Uterus (tissue), 3 donors: ENCODE measurements at regions not wholly inside any gene's neighbourhood (a gene's known extent, or its start where the extent isn't known, plus 50 kb on each side); places are given as distances from the start of the nearest gene placed in this dataset.

Experiments
- DNase-seq, 2 donors: peaks; one replicate each; pipeline ENCODE4 v3.0.0-alpha.2; 2019 to 2020
- H3K27ac ChIP-seq, 2 donors: fragments of 200-600 bp; sonication (generic); 1 replicate in 1 of 2; 2 replicates in 1 of 2; pipeline ENCODE4 v1.5.1; 2016 to 2018
- H3K27me3 ChIP-seq, 2 donors: fragments of 200-600 bp; sonication (generic); one replicate each; pipeline ENCODE4 v1.5.1; 2018 to 2019; ENCODE audit warnings: control low read depth in 1 of 2
- H3K36me3 ChIP-seq, 2 donors: fragments of 200-600 bp; sonication (generic); one replicate each; pipeline ENCODE4 v1.5.1; 2019; ENCODE audit warnings: control low read depth in 1 of 2
- H3K4me1 ChIP-seq, 2 donors: fragments of 200-600 bp; sonication (generic); one replicate each; pipeline ENCODE4 v1.5.1; 2018 to 2019; ENCODE audit warnings: control low read depth in 1 of 2
- H3K4me3 ChIP-seq, 2 donors: fragments of 200-600 bp; sonication (generic); 1 replicate in 1 of 2; 2 replicates in 1 of 2; pipeline ENCODE4 v1.5.1; 2018 to 2019; ENCODE audit warnings: mild to moderate bottlenecking in 1 of 2
- H3K9me3 ChIP-seq, 2 donors: fragments of 200-600 bp; sonication (generic); one replicate each; pipeline ENCODE4 v1.5.1; 2019; ENCODE audit warnings: control low read depth in 1 of 2
- POLR2A ChIP-seq, 2 donors: fragments of 450-650 bp; IDR thresholded peaks; one replicate each; pipeline ENCODE4 v1.6.1; 2016; ENCODE audit warnings: antibody characterized with exemption in 2 of 2, mild to moderate bottlenecking in 1 of 2, moderate library complexity in 1 of 2
- intact Hi-C: fragments of 100-400 bp; cut with DNase I; formaldehyde crosslinking; loops from one replicate; pipeline ENCODE4 v1.15.1; 2023; ENCODE audit warnings: low total_unique reads
- TF ChIP-seq, protein P1 (sequence below), 4 experiments: fragments of 200-600 bp in 2 of 4; fragments of 450-650 bp in 2 of 4; sonication (generic) in 2 of 4; IDR thresholded peaks; one replicate each; pipeline ENCODE4 v1.5.1; 2016 to 2019; ENCODE audit warnings: antibody characterized with exemption in 4 of 4, mild to moderate bottlenecking in 2 of 4, moderate library complexity in 1 of 4
- donor health status: DM: yes; HTN: yes; CAD: no.

DNA sequence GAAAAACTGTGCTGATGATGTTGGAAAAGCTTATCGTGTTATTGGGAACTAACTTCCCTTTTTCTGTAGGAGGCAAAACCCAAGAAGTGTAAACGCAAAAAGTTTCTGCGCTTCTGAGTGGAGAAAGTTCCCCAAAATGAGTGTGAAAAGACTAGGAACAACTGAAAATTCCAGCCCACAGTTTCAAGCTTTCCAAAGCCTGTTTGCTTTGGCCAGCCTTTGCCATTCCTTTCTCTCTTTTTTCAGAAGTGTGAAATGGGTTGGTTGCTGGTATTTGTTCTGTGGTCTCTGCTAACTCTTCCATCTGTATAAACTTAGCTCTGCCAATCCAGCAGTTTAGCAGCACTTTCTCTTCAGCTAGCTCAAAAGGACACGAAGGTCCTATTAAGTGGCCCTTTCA lies 491.3 kb downstream of the MAFB start:
- Histone ChIP-seq H3K4me1 (no peaks in the 10 kb centered on the region), H3K27ac (no peak overlapping the region), H3K9me3 (no peaks in the 10 kb centered on the region), H3K36me3 (no peaks in the 10 kb centered on the region), H3K27me3 (no peaks in the 10 kb centered on the region), H3K4me3 (no peak overlapping the region)
- no peak for DNase-seq
- intact Hi-C loops, result no loop called here
- TF ChIP-seq, protein P1, sequence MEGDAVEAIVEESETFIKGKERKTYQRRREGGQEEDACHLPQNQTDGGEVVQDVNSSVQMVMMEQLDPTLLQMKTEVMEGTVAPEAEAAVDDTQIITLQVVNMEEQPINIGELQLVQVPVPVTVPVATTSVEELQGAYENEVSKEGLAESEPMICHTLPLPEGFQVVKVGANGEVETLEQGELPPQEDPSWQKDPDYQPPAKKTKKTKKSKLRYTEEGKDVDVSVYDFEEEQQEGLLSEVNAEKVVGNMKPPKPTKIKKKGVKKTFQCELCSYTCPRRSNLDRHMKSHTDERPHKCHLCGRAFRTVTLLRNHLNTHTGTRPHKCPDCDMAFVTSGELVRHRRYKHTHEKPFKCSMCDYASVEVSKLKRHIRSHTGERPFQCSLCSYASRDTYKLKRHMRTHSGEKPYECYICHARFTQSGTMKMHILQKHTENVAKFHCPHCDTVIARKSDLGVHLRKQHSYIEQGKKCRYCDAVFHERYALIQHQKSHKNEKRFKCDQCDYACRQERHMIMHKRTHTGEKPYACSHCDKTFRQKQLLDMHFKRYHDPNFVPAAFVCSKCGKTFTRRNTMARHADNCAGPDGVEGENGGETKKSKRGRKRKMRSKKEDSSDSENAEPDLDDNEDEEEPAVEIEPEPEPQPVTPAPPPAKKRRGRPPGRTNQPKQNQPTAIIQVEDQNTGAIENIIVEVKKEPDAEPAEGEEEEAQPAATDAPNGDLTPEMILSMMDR (IDR thresholded peaks at IDR 0.05), result no peak
- TF ChIP-seq POLR2A (IDR thresholded peaks at IDR 0.05), result no peak

DNA sequence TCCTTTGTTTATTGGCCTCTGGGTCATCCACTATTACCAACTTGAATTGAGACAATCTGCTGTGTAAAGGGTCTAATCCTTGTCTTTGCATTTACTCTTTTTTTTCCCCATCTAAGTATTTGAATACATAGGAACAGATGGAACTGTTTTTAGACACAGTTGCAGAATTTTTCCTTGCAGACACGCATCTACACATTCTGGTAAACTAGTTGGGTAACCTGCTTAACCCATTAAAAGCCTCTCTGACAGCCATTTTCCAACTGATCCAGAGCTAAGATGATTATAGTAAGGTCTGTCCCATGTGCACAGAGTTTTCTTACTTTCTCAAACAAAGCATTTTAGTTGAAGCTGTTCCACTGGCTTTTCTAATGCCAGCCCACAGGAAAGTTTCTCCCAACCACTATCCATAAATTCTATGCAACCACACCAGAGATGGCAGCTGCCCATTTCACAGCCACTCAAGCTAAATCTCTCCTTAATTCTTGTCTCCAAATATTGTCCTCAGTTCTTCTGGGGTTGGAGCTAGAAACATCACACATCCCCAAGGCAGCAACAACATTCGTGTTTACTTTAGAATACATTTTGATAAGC lies 492.1 kb downstream of the MAFB start:
- H3K27me3 ChIP-seq, result no peaks in the 10 kb centered on the region
- intact Hi-C loops, result no loop called here
- H3K4me3 ChIP-seq, result no peak overlapping the region
- TF ChIP-seq POLR2A (IDR thresholded peaks at IDR 0.05), result no peak
- TF ChIP-seq, protein P1 (IDR thresholded peaks at IDR 0.05), result no peak
- H3K27ac ChIP-seq, result no peak overlapping the region
- no peaks in the 10 kb centered on the region for H3K9me3 ChIP-seq
- H3K36me3 ChIP-seq, result no peaks in the 10 kb centered on the region
- no peaks in the 10 kb centered on the region for H3K4me1 ChIP-seq
- DNase-seq, result no peak

DNA sequence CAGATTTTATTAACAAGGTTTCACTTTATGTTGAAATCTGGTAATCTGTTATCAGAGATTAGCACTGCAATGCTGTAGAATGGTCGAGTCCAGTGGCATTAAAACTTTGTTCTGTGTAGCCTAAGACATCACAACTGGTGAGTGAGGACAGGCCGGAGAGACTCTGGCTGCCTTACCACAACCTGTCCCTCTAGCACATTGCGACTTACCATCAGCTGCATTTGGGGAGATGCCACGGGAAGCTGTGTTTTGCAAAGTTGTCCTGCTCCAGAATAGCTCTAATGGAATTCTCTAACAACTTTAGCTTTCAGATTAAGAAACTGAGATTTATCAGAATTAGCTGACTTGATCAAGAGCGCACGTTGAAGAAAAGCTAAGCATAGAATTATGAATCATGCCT lies 493.3 kb downstream of the MAFB start:
- no peaks in the 10 kb centered on the region for H3K36me3 ChIP-seq
- DNase-seq, result no peak
- no peaks in the 10 kb centered on the region for H3K27me3 ChIP-seq
- TF ChIP-seq, protein P1 (IDR thresholded peaks at IDR 0.05), result no peak
- TF ChIP-seq POLR2A (IDR thresholded peaks at IDR 0.05), result no peak
- intact Hi-C loops, result no loop called here
- no peaks in the 10 kb centered on the region for H3K9me3 ChIP-seq
- H3K4me1 ChIP-seq, result no peaks in the 10 kb centered on the region
- H3K27ac ChIP-seq, result no peak overlapping the region
- no peak overlapping the region for H3K4me3 ChIP-seq

DNA sequence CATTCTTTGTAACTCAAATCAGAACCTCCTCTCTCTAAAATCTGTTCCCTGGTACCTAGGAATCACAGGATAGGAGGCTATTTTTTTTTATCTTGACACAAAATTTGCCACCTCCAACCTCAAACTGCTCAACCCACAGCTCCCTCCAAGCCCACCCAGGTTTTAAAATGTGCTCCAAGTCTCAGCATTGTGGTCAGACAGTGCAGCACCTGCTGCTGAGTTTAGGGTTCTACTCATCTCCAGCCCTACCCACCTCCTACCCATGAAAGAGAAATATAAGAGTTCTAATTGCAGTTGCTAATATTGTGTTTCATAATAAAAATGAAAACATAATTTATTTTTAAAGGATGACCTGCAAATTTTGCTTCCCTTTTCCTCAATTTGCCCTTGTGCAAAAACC lies 496.5 kb downstream of the MAFB start:
- Histone ChIP-seq H3K27ac (no peak overlapping the region), H3K9me3 (no peaks in the 10 kb centered on the region), H3K27me3 (no peaks in the 10 kb centered on the region), H3K4me3 (no peak overlapping the region), H3K4me1 (no peaks in the 10 kb centered on the region), H3K36me3 (no peaks in the 10 kb centered on the region)
- DNase-seq, result no peak
- TF ChIP-seq POLR2A (IDR thresholded peaks at IDR 0.05), result no peak
- TF ChIP-seq, protein P1 (IDR thresholded peaks at IDR 0.05), result no peak
- intact Hi-C loops, result no loop called here

DNA sequence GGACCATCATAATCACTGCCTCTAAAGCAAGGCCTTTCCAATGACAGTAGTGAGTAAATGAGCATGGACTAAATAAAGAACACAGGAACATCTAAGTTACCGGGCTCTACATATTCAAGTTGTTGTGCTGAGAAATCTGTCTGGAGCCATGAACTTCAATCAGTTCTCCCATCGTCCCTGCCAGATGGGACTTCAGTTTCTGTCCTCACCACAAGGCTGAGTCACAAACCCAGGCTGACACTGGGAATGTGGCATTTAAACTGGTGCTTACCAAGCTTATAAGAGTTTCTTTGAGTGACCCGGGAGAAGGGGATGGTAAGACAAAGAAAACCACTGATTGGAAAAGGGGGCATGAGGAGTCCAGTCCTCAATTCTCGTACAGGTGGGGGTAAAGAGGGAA lies 497.0 kb downstream of the MAFB start:
- intact Hi-C loops, result no loop called here

More for the DNA sequence above, 497.0 kb downstream of the MAFB start:
- H3K4me3 ChIP-seq, result no peak overlapping the region
- TF ChIP-seq POLR2A (IDR thresholded peaks at IDR 0.05), result no peak
- TF ChIP-seq, protein P1 (IDR thresholded peaks at IDR 0.05), result no peak
- H3K27ac ChIP-seq, result no peak overlapping the region
- H3K4me1 ChIP-seq, result no peaks in the 10 kb centered on the region
- DNase-seq, result no peak
- peaks cover 0 to 4% of the 10 kb centered on the region in 2 donors for H3K36me3 ChIP-seq
- H3K9me3 ChIP-seq, result no peaks in the 10 kb centered on the region
- no peaks in the 10 kb centered on the region for H3K27me3 ChIP-seq
